GM18861 (cell line): ENCODE measurements at regions not wholly inside any gene's neighbourhood (a gene's known extent, or its start where the extent isn't known, plus 50 kb on each side); places are given as distances from the start of the nearest gene placed in this dataset.

Experiments
- ATAC-seq: cut with Tn5 transposase; IDR thresholded peaks from one replicate; pipeline ENCODE4 v1.9.1; 2021; ENCODE audit not compliant: unreplicated experiment

GRCh38 chr14:97414718-97415098 lies 617.5 kb downstream of the VRK1 start:
- no peak for ATAC-seq

GRCh38 chr14:97415907-97416306 lies 618.7 kb downstream of the VRK1 start:
- ATAC-seq = no peak

GRCh38 chr14:97416550-97416949 lies 619.4 kb downstream of the VRK1 start:
- ATAC-seq = no peak

GRCh38 chr14:97417331-97417730 lies 620.1 kb downstream of the VRK1 start:
- ATAC-seq = no peak

GRCh38 chr14:97420211-97420610 lies 623.0 kb downstream of the VRK1 start:
- ATAC-seq = no peak

GRCh38 chr14:97426776-97427175 lies 629.6 kb downstream of the VRK1 start:
- no peak for ATAC-seq

- ATAC-seq = no peak
These were observed 631.7 kb downstream of the VRK1 start for GRCh38 chr14:97428808-97429440.

- ATAC-seq = no peak
These were observed 635.4 kb downstream of the VRK1 start for GRCh38 chr14:97432586-97432985.

GRCh38 chr14:97441740-97442362 lies 644.7 kb downstream of the VRK1 start:
- no peak for ATAC-seq

GRCh38 chr14:97442363-97442762 lies 645.2 kb downstream of the VRK1 start:
- ATAC-seq = no peak

GRCh38 chr14:97443412-97443811 lies 646.2 kb downstream of the VRK1 start:
- ATAC-seq = no peak

- ATAC-seq = no peak
These were observed 647.1 kb downstream of the VRK1 start for GRCh38 chr14:97444248-97444647.

GRCh38 chr14:97445367-97445766 lies 648.2 kb downstream of the VRK1 start:
- ATAC-seq = no peak

- no peak for ATAC-seq
These were observed 648.9 kb downstream of the VRK1 start for GRCh38 chr14:97446087-97446486.

GRCh38 chr14:97452314-97452713 lies 655.1 kb downstream of the VRK1 start:
- no peak for ATAC-seq

- no peak for ATAC-seq
These were observed 656.8 kb downstream of the VRK1 start for GRCh38 chr14:97453991-97454390.

- no peak for ATAC-seq
These were observed 659.3 kb downstream of the VRK1 start for GRCh38 chr14:97456462-97456861.

GRCh38 chr14:97456958-97457357 lies 659.8 kb downstream of the VRK1 start:
- ATAC-seq = no peak

GRCh38 chr14:97457575-97458085 lies 660.4 kb downstream of the VRK1 start:
- no peak for ATAC-seq

GRCh38 chr14:97458255-97458654 lies 661.1 kb downstream of the VRK1 start:
- no peak for ATAC-seq

- no peak for ATAC-seq
These were observed 661.7 kb downstream of the VRK1 start for GRCh38 chr14:97458661-97459579.

- ATAC-seq = no peak
These were observed 664.9 kb downstream of the VRK1 start for GRCh38 chr14:97462081-97462480.
